ENCODE measurements at regions not wholly inside any gene's neighbourhood (a gene's known extent, or its start where the extent isn't known, plus 50 kb on each side); places are given as distances from the start of the nearest gene placed in this dataset.

GRCh38 chr5:66503203-66503789 lies 92.9 kb upstream of the MAST4 start:
- DNase-seq = no peak

- no peak for DNase-seq
Measured at GRCh38 chr5:66507106-66507505, 89.1 kb upstream of the MAST4 start.

- DNase-seq = no peak
Measured at GRCh38 chr5:66511491-66511890, 84.7 kb upstream of the MAST4 start.

GRCh38 chr5:66513130-66513529 lies 83.1 kb upstream of the MAST4 start:
- no peak for DNase-seq

- no peak for DNase-seq
Measured at GRCh38 chr5:66515209-66515608, 81.0 kb upstream of the MAST4 start.

GRCh38 chr5:66516550-66516949 lies 79.6 kb upstream of the MAST4 start:
- DNase-seq = no peak

- DNase-seq = no peak
Measured at GRCh38 chr5:66517351-66517750, 78.8 kb upstream of the MAST4 start.

- DNase-seq = no peak
Measured at GRCh38 chr5:66518052-66518451, 78.1 kb upstream of the MAST4 start.

- no peak for DNase-seq
Measured at GRCh38 chr5:66518753-66519152, 77.4 kb upstream of the MAST4 start.

GRCh38 chr5:66519626-66520025 lies 76.6 kb upstream of the MAST4 start:
- no peak for DNase-seq

GRCh38 chr5:66520854-66521253 lies 75.3 kb upstream of the MAST4 start:
- no peak for DNase-seq

- DNase-seq = no peak
Measured at GRCh38 chr5:66527478-66528035, 68.6 kb upstream of the MAST4 start.

- no peak for DNase-seq
Measured at GRCh38 chr5:66529182-66529581, 67.0 kb upstream of the MAST4 start.

- no peak for DNase-seq
Measured at GRCh38 chr5:66529704-66530103, 66.5 kb upstream of the MAST4 start.

- no peak for DNase-seq
Measured at GRCh38 chr5:66538126-66538525, 58.1 kb upstream of the MAST4 start.

GRCh38 chr5:66538531-66538930 lies 57.7 kb upstream of the MAST4 start:
- DNase-seq = no peak

- DNase-seq = no peak
Measured at GRCh38 chr5:66540078-66540477, 56.1 kb upstream of the MAST4 start.

- DNase-seq = no peak
Measured at GRCh38 chr5:66542711-66543110, 53.5 kb upstream of the MAST4 start.

Measured in stimulated activated CD4-positive, alpha-beta T cell treated with anti-CD3 and anti-CD28 coated beads, Interleukin-4, amount 100 ng/mL, for 24 hours (primary cell).